ENCODE measurements at regions not wholly inside any gene's neighbourhood (a gene's known extent, or its start where the extent isn't known, plus 50 kb on each side); places are given as distances from the start of the nearest gene placed in this dataset.

- 65% methylated on average over 12 of the region's 12 CpGs for WGBS
- H3K36me3 ChIP-seq (ENCODE audit: control insufficient read depth in 4 of 4, insufficient read depth in 3 of 4, low read depth in 1 of 4, low read length in 3 of 4), result no peaks in the 10 kb centered on the region
- TF ChIP-seq ZBTB33 (IDR thresholded peaks at IDR 0.05) (no peak), YY1 (IDR thresholded peaks at IDR 0.05) (no peak), RXRA (IDR thresholded peaks at IDR 0.05) (no peak), HNF4A (conservative IDR thresholded peaks at IDR 0.05) (no peak), CTCF (IDR thresholded peaks at IDR 0.05; ENCODE audit: low read depth, low read length, missing input control) (no peak), MAX (IDR thresholded peaks at IDR 0.05) (no peak), JUND (IDR thresholded peaks at IDR 0.05) (no peak), NR2F2 (IDR thresholded peaks at IDR 0.05) (no peak), SP1 (IDR thresholded peaks at IDR 0.05) (no peak), FOXA2 (IDR thresholded peaks at IDR 0.05) (no peak), EGR1 (IDR thresholded peaks at IDR 0.05; ENCODE audit: low read depth in 2 of 2) (no peak), TAF1 (conservative IDR thresholded peaks at IDR 0.05) (no peak), FOXA1 (IDR thresholded peaks at IDR 0.05) (no peak), ATF3 (IDR thresholded peaks at IDR 0.05) (no peak), RAD21 (IDR thresholded peaks at IDR 0.05) (no peak)
- peaks cover 2 to 8% (median 5%) of the 10 kb centered on the region in 4 donors for H3K4me1 ChIP-seq (ENCODE audit: control insufficient read depth in 4 of 4, insufficient read depth in 4 of 4, low read length in 3 of 4)
- no peak overlapping the region for H3K27ac ChIP-seq (ENCODE audit: low read depth in 1 of 2, low read length in 2 of 2)
- H3K27me3 ChIP-seq (ENCODE audit: control insufficient read depth in 4 of 4, insufficient read depth in 4 of 4, low read length in 3 of 4), result peaks cover 2 to 8% (median 2%) of the 10 kb centered on the region in 4 donors
- H3K9me3 ChIP-seq (ENCODE audit: control insufficient read depth in 4 of 4, low read length in 3 of 4), result no peaks in the 10 kb centered on the region
- no peak for DNase-seq (ENCODE audit: low spot score)
- no peak overlapping the region for H3K9ac ChIP-seq (ENCODE audit: low read depth in 1 of 2, low read length in 2 of 2)
- H3K4me3 ChIP-seq (ENCODE audit: low read depth in 1 of 3, low read length in 3 of 3), result no peak overlapping the region
Measured at GRCh38 chr14:96736439-96736838, 60.7 kb upstream of the VRK1 start.

GRCh38 chr14:96737881-96738280 lies 59.3 kb upstream of the VRK1 start:
- Histone ChIP-seq H3K27ac (ENCODE audit: low read depth in 1 of 2, low read length in 2 of 2) (no peak overlapping the region), H3K9me3 (ENCODE audit: control insufficient read depth in 4 of 4, low read length in 3 of 4) (no peaks in the 10 kb centered on the region), H3K36me3 (ENCODE audit: control insufficient read depth in 4 of 4, insufficient read depth in 3 of 4, low read depth in 1 of 4, low read length in 3 of 4) (no peaks in the 10 kb centered on the region), H3K9ac (ENCODE audit: low read depth in 1 of 2, low read length in 2 of 2) (no peak overlapping the region), H3K27me3 (ENCODE audit: control insufficient read depth in 4 of 4, insufficient read depth in 4 of 4, low read length in 3 of 4) (peaks cover 2 to 8% (median 2%) of the 10 kb centered on the region in 4 donors), H3K4me1 (ENCODE audit: control insufficient read depth in 4 of 4, insufficient read depth in 4 of 4, low read length in 3 of 4) (peaks cover 2 to 9% (median 7%) of the 10 kb centered on the region in 4 donors), H3K4me3 (ENCODE audit: low read depth in 1 of 3, low read length in 3 of 3) (no peak overlapping the region)
- TF ChIP-seq ATF3 (IDR thresholded peaks at IDR 0.05), result no peak
- TF ChIP-seq RAD21 (IDR thresholded peaks at IDR 0.05), result no peak
- TF ChIP-seq HNF4A (conservative IDR thresholded peaks at IDR 0.05), result no peak
- TF ChIP-seq REST (IDR thresholded peaks at IDR 0.05), result no peak
- no peak for TF ChIP-seq HNF4G (IDR thresholded peaks at IDR 0.05)
- TF ChIP-seq EGR1 (IDR thresholded peaks at IDR 0.05; ENCODE audit: low read depth in 2 of 2), result no peak
- no peak for TF ChIP-seq FOXA2 (IDR thresholded peaks at IDR 0.05)
- no peak for TF ChIP-seq TAF1 (conservative IDR thresholded peaks at IDR 0.05)
- no peak for TF ChIP-seq RXRA (IDR thresholded peaks at IDR 0.05)
- no peak for TF ChIP-seq CTCF (IDR thresholded peaks at IDR 0.05; ENCODE audit: low read depth, low read length, missing input control)
- no peak for TF ChIP-seq YY1 (IDR thresholded peaks at IDR 0.05)
- TF ChIP-seq MAX (IDR thresholded peaks at IDR 0.05), result no peak
- TF ChIP-seq GABPA (IDR thresholded peaks at IDR 0.05 in 1 of 2, conservative IDR thresholded peaks at IDR 0.05 in 1 of 2), result no peak
- TF ChIP-seq ZBTB33 (IDR thresholded peaks at IDR 0.05), result no peak
- no peak for TF ChIP-seq NR2F2 (IDR thresholded peaks at IDR 0.05)
- no peak for TF ChIP-seq FOXA1 (IDR thresholded peaks at IDR 0.05)
- no peak for TF ChIP-seq SP1 (IDR thresholded peaks at IDR 0.05)
- WGBS, result 30% methylated on average over 7 of the region's 7 CpGs
- no peak for DNase-seq (ENCODE audit: low spot score)
